ENCODE measurements at regions not wholly inside any gene's neighbourhood (a gene's known extent, or its start where the extent isn't known, plus 50 kb on each side); places are given as distances from the start of the nearest gene placed in this dataset.

- TF ChIP-seq, protein P1, sequence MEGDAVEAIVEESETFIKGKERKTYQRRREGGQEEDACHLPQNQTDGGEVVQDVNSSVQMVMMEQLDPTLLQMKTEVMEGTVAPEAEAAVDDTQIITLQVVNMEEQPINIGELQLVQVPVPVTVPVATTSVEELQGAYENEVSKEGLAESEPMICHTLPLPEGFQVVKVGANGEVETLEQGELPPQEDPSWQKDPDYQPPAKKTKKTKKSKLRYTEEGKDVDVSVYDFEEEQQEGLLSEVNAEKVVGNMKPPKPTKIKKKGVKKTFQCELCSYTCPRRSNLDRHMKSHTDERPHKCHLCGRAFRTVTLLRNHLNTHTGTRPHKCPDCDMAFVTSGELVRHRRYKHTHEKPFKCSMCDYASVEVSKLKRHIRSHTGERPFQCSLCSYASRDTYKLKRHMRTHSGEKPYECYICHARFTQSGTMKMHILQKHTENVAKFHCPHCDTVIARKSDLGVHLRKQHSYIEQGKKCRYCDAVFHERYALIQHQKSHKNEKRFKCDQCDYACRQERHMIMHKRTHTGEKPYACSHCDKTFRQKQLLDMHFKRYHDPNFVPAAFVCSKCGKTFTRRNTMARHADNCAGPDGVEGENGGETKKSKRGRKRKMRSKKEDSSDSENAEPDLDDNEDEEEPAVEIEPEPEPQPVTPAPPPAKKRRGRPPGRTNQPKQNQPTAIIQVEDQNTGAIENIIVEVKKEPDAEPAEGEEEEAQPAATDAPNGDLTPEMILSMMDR (IDR thresholded peaks at IDR 0.05), result no peak
These were observed 76.1 kb upstream of the MANEA start for GRCh38 chr6:95501032-95501904.

DNA sequence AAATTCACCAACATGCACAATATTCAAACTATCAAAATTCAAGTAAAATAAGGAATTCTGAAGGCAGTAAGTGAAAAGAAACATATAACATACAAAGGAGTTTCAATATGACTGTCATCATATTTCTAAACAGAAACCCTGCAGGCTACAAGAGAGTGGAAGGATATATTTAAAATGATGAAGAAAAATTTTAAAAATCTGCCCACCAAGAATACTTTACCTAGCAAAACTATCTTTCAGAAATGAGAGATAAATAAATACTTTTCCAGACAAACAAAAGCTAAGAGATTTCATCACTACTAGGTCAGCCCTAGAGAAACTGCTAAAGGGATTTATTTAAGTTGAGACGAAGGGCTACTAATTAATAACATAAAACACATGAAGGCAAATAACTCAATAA, 73.8 kb upstream of the MANEA start:
- TF ChIP-seq, protein P1 (IDR thresholded peaks at IDR 0.05), result no peak

- TF ChIP-seq, protein P1 (IDR thresholded peaks at IDR 0.05), result no peak
These were observed 65.9 kb upstream of the MANEA start for GRCh38 chr6:95511404-95511803.

DNA sequence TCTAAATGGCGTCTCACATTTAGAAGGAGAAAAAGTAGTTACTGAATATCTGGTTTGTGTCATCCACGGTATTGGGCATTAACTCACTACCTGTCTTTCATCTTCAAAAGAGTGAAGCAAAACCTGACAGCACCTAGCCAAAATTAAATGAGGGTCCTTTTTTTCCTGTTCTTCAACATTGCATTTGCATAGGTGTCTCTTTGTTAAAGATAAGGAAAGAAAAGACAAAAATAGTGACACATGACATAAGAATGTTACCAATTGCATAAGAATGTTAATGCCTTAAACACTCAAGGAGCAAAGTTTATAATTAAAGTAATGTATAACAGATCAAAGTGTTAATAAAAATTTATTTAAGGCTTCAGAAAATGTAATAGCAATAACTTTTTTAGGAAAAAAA, 61.4 kb upstream of the MANEA start:
- TF ChIP-seq, protein P1 (IDR thresholded peaks at IDR 0.05), result no peak

GRCh38 chr6:95517004-95517403, 60.3 kb upstream of the MANEA start:
- TF ChIP-seq, protein P1 (IDR thresholded peaks at IDR 0.05), result no peak

GRCh38 chr6:95517568-95517967, 59.8 kb upstream of the MANEA start:
- TF ChIP-seq, protein P1 (IDR thresholded peaks at IDR 0.05), result no peak

- TF ChIP-seq, protein P1 (IDR thresholded peaks at IDR 0.05), result no peak
These were observed 58.6 kb upstream of the MANEA start for GRCh38 chr6:95518630-95519227.
